ENCODE measurements at regions not wholly inside any gene's neighbourhood (a gene's known extent, or its start where the extent isn't known, plus 50 kb on each side); places are given as distances from the start of the nearest gene placed in this dataset.

- no peaks in the 10 kb centered on the region for H3K36me3 ChIP-seq (ENCODE audit: control insufficient read depth, insufficient read depth, low read length)
- no peak for FAIRE-seq
These were observed 2125.4 kb upstream of the WWC1 start for GRCh38 chr5:166166071-166166470.

GRCh38 chr5:166172597-166172996 lies 2118.8 kb upstream of the WWC1 start:
- no peak for TF ChIP-seq CTCF (IDR thresholded peaks at IDR 0.05; ENCODE audit: insufficient read depth, low read length, severe bottlenecking)
- Histone ChIP-seq H3K36me3 (ENCODE audit: control insufficient read depth, insufficient read depth, low read length) (no peaks in the 10 kb centered on the region), H3K27me3 (ENCODE audit: control insufficient read depth, insufficient read depth, low read length) (no peaks in the 10 kb centered on the region), H3K4me3 (ENCODE audit: low read depth, low read length) (no peak overlapping the region)
- FAIRE-seq = no peak
- no peak for DNase-seq (ENCODE audit: low read depth)

More at GRCh38 chr5:166166071-166166470, 2125.4 kb upstream of the WWC1 start:
- TF ChIP-seq CTCF (IDR thresholded peaks at IDR 0.05; ENCODE audit: insufficient read depth, low read length, severe bottlenecking) = no peak
- Histone ChIP-seq H3K4me3 (ENCODE audit: low read depth, low read length) (no peak overlapping the region), H3K27me3 (ENCODE audit: control insufficient read depth, insufficient read depth, low read length) (no peaks in the 10 kb centered on the region)
- no peak for DNase-seq (ENCODE audit: low read depth)

GRCh38 chr5:166178411-166179080 lies 2112.9 kb upstream of the WWC1 start:
- Histone ChIP-seq H3K36me3 (ENCODE audit: control insufficient read depth, insufficient read depth, low read length) (no peaks in the 10 kb centered on the region), H3K27me3 (ENCODE audit: control insufficient read depth, insufficient read depth, low read length) (no peaks in the 10 kb centered on the region), H3K4me3 (ENCODE audit: low read depth, low read length) (no peak overlapping the region)
- no peak for TF ChIP-seq CTCF (IDR thresholded peaks at IDR 0.05; ENCODE audit: insufficient read depth, low read length, severe bottlenecking)
- FAIRE-seq = no peak
- no peak for DNase-seq (ENCODE audit: low read depth)

- FAIRE-seq (no peak), DNase-seq (ENCODE audit: low read depth) (no peak)
- Histone ChIP-seq H3K4me3 (ENCODE audit: low read depth, low read length) (no peak overlapping the region), H3K36me3 (ENCODE audit: control insufficient read depth, insufficient read depth, low read length) (no peaks in the 10 kb centered on the region), H3K27me3 (ENCODE audit: control insufficient read depth, insufficient read depth, low read length) (no peaks in the 10 kb centered on the region)
- no peak for TF ChIP-seq CTCF (IDR thresholded peaks at IDR 0.05; ENCODE audit: insufficient read depth, low read length, severe bottlenecking)
These were observed 2106.3 kb upstream of the WWC1 start for GRCh38 chr5:166185185-166185584.

- no peak for FAIRE-seq
These were observed 2102.7 kb upstream of the WWC1 start for GRCh38 chr5:166188501-166189325.

More at GRCh38 chr5:166188501-166189325, 2102.7 kb upstream of the WWC1 start:
- Histone ChIP-seq H3K4me3 (ENCODE audit: low read depth, low read length) (no peak overlapping the region), H3K36me3 (ENCODE audit: control insufficient read depth, insufficient read depth, low read length) (no peaks in the 10 kb centered on the region), H3K27me3 (ENCODE audit: control insufficient read depth, insufficient read depth, low read length) (no peaks in the 10 kb centered on the region)
- DNase-seq (ENCODE audit: low read depth) = no peak
- TF ChIP-seq CTCF (IDR thresholded peaks at IDR 0.05; ENCODE audit: insufficient read depth, low read length, severe bottlenecking) = no peak

Data from bronchial epithelial cell (primary cell).